NB4 (cell line): ENCODE measurements at regions not wholly inside any gene's neighbourhood (a gene's known extent, or its start where the extent isn't known, plus 50 kb on each side); places are given as distances from the start of the nearest gene placed in this dataset.
A peak's percentile ranks its signal among the peaks of the same experiment; 100 is the strongest.

Source experiments
- DNase-seq: peaks from one replicate; pipeline ENCODE4 v3.0.0; 2010; ENCODE audit warnings: low read depth
- H3K4me3 ChIP-seq: one replicate; pipeline ENCODE4 v1.5.1; 2011; ENCODE audit warnings: mild to moderate bottlenecking, low read depth, low read length, moderate library complexity
- MYC ChIP-seq: IDR thresholded peaks from 2 replicates; pipeline ENCODE4 v1.6.1; 2011; ENCODE audit warnings: low read depth, low read length
- POLR2A ChIP-seq: IDR thresholded peaks from 2 replicates; pipeline ENCODE4 v1.6.1; 2011; ENCODE audit warnings: mild to moderate bottlenecking; ENCODE audit not compliant: insufficient read length; ENCODE audit errors: extremely low read depth
- TF ChIP-seq, protein P1 (sequence below): IDR thresholded peaks from one replicate; pipeline ENCODE4 v1.5.1; 2012; ENCODE audit warnings: low read depth, low read length
- TF ChIP-seq, protein P2 (sequence below): IDR thresholded peaks from 2 replicates; pipeline ENCODE4 v1.6.1; 2011; ENCODE audit warnings: low read depth, low read length

DNA sequence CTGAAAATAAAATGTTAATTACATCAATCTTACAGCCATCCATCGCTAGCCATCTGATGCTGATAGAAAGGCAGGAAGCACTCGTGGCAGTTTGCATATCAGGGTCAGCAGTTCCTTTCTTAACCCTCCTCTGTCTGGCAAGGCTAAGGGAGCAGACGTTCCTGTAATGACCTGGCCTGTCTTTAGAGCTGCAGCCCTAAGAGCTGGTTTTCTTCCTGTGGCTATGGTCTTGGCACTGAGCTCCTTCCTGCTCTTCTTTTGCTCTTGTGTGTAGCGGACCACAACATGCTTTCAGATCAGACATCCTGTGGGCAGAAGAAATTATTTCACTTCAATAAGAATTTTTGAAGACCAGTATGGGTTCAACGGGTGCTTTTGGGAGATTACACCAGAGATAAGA lies 170.4 kb downstream of the DAD1 start:
- TF ChIP-seq MYC (no peak), POLR2A (no peak)
- TF ChIP-seq, protein P1, sequence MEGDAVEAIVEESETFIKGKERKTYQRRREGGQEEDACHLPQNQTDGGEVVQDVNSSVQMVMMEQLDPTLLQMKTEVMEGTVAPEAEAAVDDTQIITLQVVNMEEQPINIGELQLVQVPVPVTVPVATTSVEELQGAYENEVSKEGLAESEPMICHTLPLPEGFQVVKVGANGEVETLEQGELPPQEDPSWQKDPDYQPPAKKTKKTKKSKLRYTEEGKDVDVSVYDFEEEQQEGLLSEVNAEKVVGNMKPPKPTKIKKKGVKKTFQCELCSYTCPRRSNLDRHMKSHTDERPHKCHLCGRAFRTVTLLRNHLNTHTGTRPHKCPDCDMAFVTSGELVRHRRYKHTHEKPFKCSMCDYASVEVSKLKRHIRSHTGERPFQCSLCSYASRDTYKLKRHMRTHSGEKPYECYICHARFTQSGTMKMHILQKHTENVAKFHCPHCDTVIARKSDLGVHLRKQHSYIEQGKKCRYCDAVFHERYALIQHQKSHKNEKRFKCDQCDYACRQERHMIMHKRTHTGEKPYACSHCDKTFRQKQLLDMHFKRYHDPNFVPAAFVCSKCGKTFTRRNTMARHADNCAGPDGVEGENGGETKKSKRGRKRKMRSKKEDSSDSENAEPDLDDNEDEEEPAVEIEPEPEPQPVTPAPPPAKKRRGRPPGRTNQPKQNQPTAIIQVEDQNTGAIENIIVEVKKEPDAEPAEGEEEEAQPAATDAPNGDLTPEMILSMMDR = no peak
- TF ChIP-seq, protein P2, sequence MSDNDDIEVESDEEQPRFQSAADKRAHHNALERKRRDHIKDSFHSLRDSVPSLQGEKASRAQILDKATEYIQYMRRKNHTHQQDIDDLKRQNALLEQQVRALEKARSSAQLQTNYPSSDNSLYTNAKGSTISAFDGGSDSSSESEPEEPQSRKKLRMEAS = no peak
- DNase-seq = peak; percentile 12
- H3K4me3 ChIP-seq = no peak overlapping the region

DNA sequence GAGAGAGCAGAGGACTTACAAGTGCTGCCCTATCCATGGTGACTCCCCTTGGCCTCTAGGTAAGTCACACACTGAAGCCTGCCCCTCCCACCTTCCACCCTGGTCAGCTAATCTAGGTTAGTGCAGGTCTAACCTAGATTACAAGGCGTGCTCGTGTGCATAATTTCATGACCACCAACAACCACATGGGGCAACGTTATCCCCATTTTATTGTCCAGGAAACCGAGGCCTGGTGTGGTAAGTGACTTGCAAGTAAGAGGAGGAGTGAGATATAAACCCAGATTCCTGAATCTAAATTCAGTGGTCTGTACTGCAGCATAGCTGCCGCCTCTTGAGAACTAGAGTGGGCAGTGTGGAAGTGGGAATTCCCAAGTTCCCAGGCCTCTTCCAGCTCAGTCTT lies 171.1 kb downstream of the DAD1 start:
- H3K4me3 ChIP-seq = no peak overlapping the region
- peak; percentile 37 for DNase-seq

DNA sequence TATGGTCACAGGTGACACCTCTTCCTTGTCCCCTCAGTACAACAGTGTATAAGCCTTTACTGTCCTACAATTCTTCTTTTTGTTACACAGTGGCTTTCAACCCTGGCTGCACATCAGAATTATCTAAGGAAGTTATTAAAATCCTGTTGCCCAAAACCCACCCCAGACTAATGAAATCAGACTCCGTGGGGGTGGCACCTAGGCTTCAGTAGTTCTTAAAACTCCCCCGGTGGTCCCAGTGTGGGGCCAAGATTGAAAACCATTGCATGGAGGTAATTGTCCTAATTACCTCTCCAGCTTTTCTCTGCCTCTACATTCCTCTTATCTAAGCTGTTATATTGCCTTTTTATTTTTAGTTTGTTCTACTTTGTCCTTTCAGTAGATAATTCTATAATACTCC lies 172.8 kb downstream of the DAD1 start:
- no peak overlapping the region for H3K4me3 ChIP-seq
- no peak for DNase-seq
- TF ChIP-seq, protein P1 = no peak
- TF ChIP-seq, protein P2 = no peak
- TF ChIP-seq MYC (no peak), POLR2A (no peak)

More for the DNA sequence above, 171.1 kb downstream of the DAD1 start:
- TF ChIP-seq, protein P2 = no peak
- no peak; the same call in 1 of the 2 replicates for TF ChIP-seq MYC
- TF ChIP-seq, protein P1 = no peak
- TF ChIP-seq POLR2A = no peak

DNA sequence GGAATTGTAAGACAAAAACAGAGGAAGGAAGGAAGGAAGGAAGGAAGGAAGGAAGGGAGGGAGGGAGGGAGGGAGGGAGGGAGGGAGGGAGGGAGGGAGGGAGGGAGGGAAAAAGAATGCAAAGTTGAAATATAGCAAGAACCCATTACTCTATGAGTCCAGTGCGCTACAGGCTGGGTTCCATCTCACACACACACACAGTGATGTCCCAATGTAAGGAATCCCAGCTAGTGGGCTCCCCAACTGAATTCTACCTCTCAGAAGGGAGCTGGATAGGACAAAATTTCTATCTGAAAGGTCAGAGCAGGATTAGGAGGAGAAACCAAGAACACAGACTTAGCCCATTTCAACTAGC lies 173.4 kb downstream of the DAD1 start:
- DNase-seq = no peak
- no peak overlapping the region for H3K4me3 ChIP-seq
- TF ChIP-seq MYC (no peak), POLR2A (no peak)
- TF ChIP-seq, protein P1 = no peak

DNA sequence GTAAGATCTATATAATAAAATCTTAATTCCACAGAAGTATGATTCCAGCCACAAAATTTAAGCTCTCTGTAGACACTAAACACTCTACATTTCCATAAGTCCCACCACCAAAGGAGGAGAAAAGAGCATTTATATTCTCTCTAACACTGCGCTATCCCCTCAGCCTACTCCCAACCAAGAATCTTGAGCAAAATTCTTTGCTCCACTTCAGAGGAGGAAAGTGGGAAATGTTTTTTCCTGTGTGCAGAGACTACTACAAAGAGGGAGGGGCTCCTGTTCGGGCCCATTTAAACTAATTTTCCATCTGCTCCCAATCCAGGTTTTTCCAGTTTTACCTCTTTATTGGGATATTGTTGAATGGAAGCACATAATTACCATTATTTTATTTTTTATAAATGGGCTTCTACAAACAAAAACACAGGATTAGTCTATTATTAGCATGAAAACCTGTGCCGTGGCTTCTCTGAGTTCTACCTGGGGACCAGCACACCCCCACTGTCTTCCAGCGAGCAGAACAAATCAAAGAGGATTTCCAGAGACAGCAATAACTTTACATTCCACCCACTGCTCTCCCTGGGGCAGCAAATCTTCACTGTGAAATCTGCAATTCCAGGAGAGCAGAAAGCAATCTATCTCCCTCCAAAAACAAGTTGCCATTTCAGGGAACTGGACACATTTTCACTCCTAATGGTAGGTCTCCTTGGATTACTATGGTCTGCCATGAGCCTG lies 174.0 kb downstream of the DAD1 start:
- no peak for DNase-seq
- TF ChIP-seq MYC (no peak), POLR2A (no peak)
- TF ChIP-seq, protein P2 = no peak
- TF ChIP-seq, protein P1 = no peak
- no peak overlapping the region for H3K4me3 ChIP-seq
